Activated CD4-positive, alpha-beta memory T cell treated with anti-CD3 and anti-CD28 coated beads for 36 hours (primary cell): ENCODE measurements at regions not wholly inside any gene's neighbourhood (a gene's known extent, or its start where the extent isn't known, plus 50 kb on each side); places are given as distances from the start of the nearest gene placed in this dataset.

Source experiments
- CTCF ChIA-PET: fragments of 350-600 bp; sonication (Branson Sonifier 250); formaldehyde crosslinking; loops from one replicate; lab custom pipeline; 2021; ENCODE audit warnings: antibody characterized with exemption, inconsistent platforms; lab: Charles Lee
- POLR2A ChIA-PET: fragments of 350-600 bp; sonication (Branson Sonifier 250); formaldehyde crosslinking; loops from one replicate; lab custom pipeline; 2021; ENCODE audit warnings: antibody characterized with exemption; lab: Charles Lee
- DNase-seq: peaks from one replicate; pipeline ENCODE4 v3.0.0-alpha.2; 2020
- H3K27ac Mint-ChIP-seq: one replicate; pipeline ENCODE4 v1.8.0; 2021; ENCODE audit warnings: mixed read lengths
- H3K27me3 Mint-ChIP-seq: one replicate; pipeline ENCODE4 v1.8.0; 2021; ENCODE audit warnings: mixed read lengths
- H3K36me3 Mint-ChIP-seq: one replicate; pipeline ENCODE4 v1.8.0; 2021; ENCODE audit warnings: mixed read lengths
- H3K4me1 Mint-ChIP-seq: one replicate; pipeline ENCODE4 v1.8.0; 2021; ENCODE audit warnings: low read depth, mixed read lengths
- H3K4me3 Mint-ChIP-seq: one replicate; pipeline ENCODE4 v1.8.0; 2021; ENCODE audit warnings: mild to moderate bottlenecking, mixed read lengths
- H3K9me3 Mint-ChIP-seq: one replicate; pipeline ENCODE4 v1.8.0; 2021; ENCODE audit warnings: mixed read lengths
- intact Hi-C: fragments of 100-400 bp; cut with micrococcal nuclease; formaldehyde crosslinking; loops from one replicate; pipeline ENCODE4 v1.15.1; 2023

- no peaks in the 10 kb centered on the region for H3K36me3 Mint-ChIP-seq
- no peak overlapping the region for H3K4me3 Mint-ChIP-seq
- ChIA-PET POLR2A (no interaction called here), CTCF (no interaction called here)
- no peak overlapping the region for H3K27ac Mint-ChIP-seq
- H3K27me3 Mint-ChIP-seq = peaks cover 12% of the 10 kb centered on the region
- no peak for DNase-seq
- no peaks in the 10 kb centered on the region for H3K9me3 Mint-ChIP-seq
- no peaks in the 10 kb centered on the region for H3K4me1 Mint-ChIP-seq
- intact Hi-C loops = no loop called here
Observed at GRCh38 chr5:74079971-74080556, 454.1 kb downstream of the ARHGEF28 start.

GRCh38 chr5:74075501-74076484 lies 449.8 kb downstream of the ARHGEF28 start:
- Mint-ChIP-seq H3K4me3 (no peak overlapping the region), H3K4me1 (no peaks in the 10 kb centered on the region), H3K36me3 (no peaks in the 10 kb centered on the region), H3K9me3 (no peaks in the 10 kb centered on the region), H3K27ac (no peak overlapping the region), H3K27me3 (peaks cover 2% of the 10 kb centered on the region)
- intact Hi-C loops = no loop called here
- no peak for DNase-seq
- ChIA-PET CTCF (interaction anchor here (0.7 kb wide), 1 partner anchor 29 kb away, joined by 3 read pairs; no protein-coding TSS in a partner anchor), POLR2A (no interaction called here)

GRCh38 chr5:74074111-74074510 lies 448.1 kb downstream of the ARHGEF28 start:
- Mint-ChIP-seq H3K9me3 (no peaks in the 10 kb centered on the region), H3K36me3 (no peaks in the 10 kb centered on the region), H3K4me3 (no peak overlapping the region), H3K4me1 (no peaks in the 10 kb centered on the region), H3K27ac (no peak overlapping the region), H3K27me3 (peaks cover 2% of the 10 kb centered on the region)
- ChIA-PET POLR2A (no interaction called here), CTCF (no interaction called here)
- DNase-seq = no peak
- intact Hi-C loops = no loop called here

GRCh38 chr5:74073257-74073656 lies 447.3 kb downstream of the ARHGEF28 start:
- DNase-seq = no peak
- Mint-ChIP-seq H3K27ac (no peak overlapping the region), H3K36me3 (no peaks in the 10 kb centered on the region), H3K9me3 (no peaks in the 10 kb centered on the region), H3K4me3 (no peak overlapping the region), H3K27me3 (peaks cover 2% of the 10 kb centered on the region), H3K4me1 (no peaks in the 10 kb centered on the region)
- POLR2A ChIA-PET = no interaction called here
- intact Hi-C loops = no loop called here
- CTCF ChIA-PET = no interaction called here

GRCh38 chr5:74072646-74073045 lies 446.6 kb downstream of the ARHGEF28 start:
- H3K27ac Mint-ChIP-seq = no peak overlapping the region
- no peak for DNase-seq
- H3K9me3 Mint-ChIP-seq = no peaks in the 10 kb centered on the region
- ChIA-PET CTCF (no interaction called here), POLR2A (no interaction called here)
- intact Hi-C loops = no loop called here
- no peak overlapping the region for H3K4me3 Mint-ChIP-seq
- no peaks in the 10 kb centered on the region for H3K36me3 Mint-ChIP-seq
- no peaks in the 10 kb centered on the region for H3K27me3 Mint-ChIP-seq
- no peaks in the 10 kb centered on the region for H3K4me1 Mint-ChIP-seq

- POLR2A ChIA-PET = no interaction called here
- Mint-ChIP-seq H3K4me3 (no peak overlapping the region), H3K4me1 (no peaks in the 10 kb centered on the region), H3K9me3 (no peaks in the 10 kb centered on the region), H3K27ac (no peak overlapping the region), H3K27me3 (no peaks in the 10 kb centered on the region), H3K36me3 (no peaks in the 10 kb centered on the region)
- DNase-seq = no peak
- CTCF ChIA-PET = no interaction called here
- intact Hi-C loops = no loop called here
Observed at GRCh38 chr5:74070766-74071165, 444.8 kb downstream of the ARHGEF28 start.

- no peaks in the 10 kb centered on the region for H3K27me3 Mint-ChIP-seq
- no peaks in the 10 kb centered on the region for H3K9me3 Mint-ChIP-seq
- ChIA-PET CTCF (no interaction called here), POLR2A (no interaction called here)
- H3K4me3 Mint-ChIP-seq = no peak overlapping the region
- DNase-seq = no peak
- H3K27ac Mint-ChIP-seq = no peak overlapping the region
- H3K36me3 Mint-ChIP-seq = no peaks in the 10 kb centered on the region
- no peaks in the 10 kb centered on the region for H3K4me1 Mint-ChIP-seq
- intact Hi-C loops = no loop called here
Observed at GRCh38 chr5:74069741-74070140, 443.7 kb downstream of the ARHGEF28 start.

- no peaks in the 10 kb centered on the region for H3K9me3 Mint-ChIP-seq
- intact Hi-C loops = no loop called here
- no peak overlapping the region for H3K4me3 Mint-ChIP-seq
- peaks cover 3% of the 10 kb centered on the region for H3K27me3 Mint-ChIP-seq
- no peak overlapping the region for H3K27ac Mint-ChIP-seq
- no peak for DNase-seq
- ChIA-PET CTCF (no interaction called here), POLR2A (no interaction called here)
- no peaks in the 10 kb centered on the region for H3K36me3 Mint-ChIP-seq
- no peaks in the 10 kb centered on the region for H3K4me1 Mint-ChIP-seq
Observed at GRCh38 chr5:74067748-74068541, 441.9 kb downstream of the ARHGEF28 start.

GRCh38 chr5:74064911-74065310 lies 438.9 kb downstream of the ARHGEF28 start:
- POLR2A ChIA-PET = no interaction called here
- DNase-seq = no peak
- H3K27ac Mint-ChIP-seq = no peak overlapping the region
- H3K4me1 Mint-ChIP-seq = no peaks in the 10 kb centered on the region
- intact Hi-C loops = no loop called here
- no peak overlapping the region for H3K4me3 Mint-ChIP-seq
- no peaks in the 10 kb centered on the region for H3K9me3 Mint-ChIP-seq
- peaks cover 3% of the 10 kb centered on the region for H3K27me3 Mint-ChIP-seq
- CTCF ChIA-PET = no interaction called here
- H3K36me3 Mint-ChIP-seq = no peaks in the 10 kb centered on the region

GRCh38 chr5:74064225-74064624 lies 438.2 kb downstream of the ARHGEF28 start:
- no peak overlapping the region for H3K4me3 Mint-ChIP-seq
- H3K36me3 Mint-ChIP-seq = no peaks in the 10 kb centered on the region
- no peaks in the 10 kb centered on the region for H3K9me3 Mint-ChIP-seq
- POLR2A ChIA-PET = no interaction called here
- no peak overlapping the region for H3K27ac Mint-ChIP-seq
- CTCF ChIA-PET = no interaction called here
- H3K4me1 Mint-ChIP-seq = no peaks in the 10 kb centered on the region
- peaks cover 3% of the 10 kb centered on the region for H3K27me3 Mint-ChIP-seq
- no peak for DNase-seq
- intact Hi-C loops = no loop called here

GRCh38 chr5:74063821-74064220 lies 437.8 kb downstream of the ARHGEF28 start:
- H3K4me3 Mint-ChIP-seq = no peak overlapping the region
- H3K4me1 Mint-ChIP-seq = no peaks in the 10 kb centered on the region
- H3K27me3 Mint-ChIP-seq = peaks cover 3% of the 10 kb centered on the region
- ChIA-PET POLR2A (no interaction called here), CTCF (no interaction called here)
- H3K9me3 Mint-ChIP-seq = no peaks in the 10 kb centered on the region
- no peak overlapping the region for H3K27ac Mint-ChIP-seq
- no peak for DNase-seq
- intact Hi-C loops = no loop called here
- no peaks in the 10 kb centered on the region for H3K36me3 Mint-ChIP-seq

GRCh38 chr5:74063346-74063745 lies 437.4 kb downstream of the ARHGEF28 start:
- intact Hi-C loops = no loop called here
- Mint-ChIP-seq H3K27ac (no peak overlapping the region), H3K4me3 (no peak overlapping the region), H3K9me3 (no peaks in the 10 kb centered on the region), H3K27me3 (peaks cover 3% of the 10 kb centered on the region), H3K36me3 (no peaks in the 10 kb centered on the region), H3K4me1 (no peaks in the 10 kb centered on the region)
- POLR2A ChIA-PET = no interaction called here
- no peak for DNase-seq
- CTCF ChIA-PET = no interaction called here
